ENCODE measurements at regions not wholly inside any gene's neighbourhood (a gene's known extent, or its start where the extent isn't known, plus 50 kb on each side); places are given as distances from the start of the nearest gene placed in this dataset.

- H3K4me3 ChIP-seq: no peak overlapping the region
- intact Hi-C loops (cut with DNase I; ENCODE audit: low total_unique reads): no loop called here
- 45 to 71% (median 61%) methylated on average over 3 of the region's 3 CpGs for WGBS, 5 donors
Measured at GRCh38 chr4:63786171-63786570, 623.1 kb downstream of the TECRL start.

GRCh38 chr4:63784822-63785221 lies 624.4 kb downstream of the TECRL start:
- Histone ChIP-seq H3K27ac (no peak overlapping the region), H3K9me3 (peaks cover 0 to 4% (median 0%) of the 10 kb centered on the region in 8 donors), H3K4me1 (no peaks in the 10 kb centered on the region), H3K4me3 (no peak overlapping the region), H3K36me3 (no peaks in the 10 kb centered on the region), H3K27me3 (replicated peaks in 1 of 7) (no peaks in the 10 kb centered on the region)
- 0 to 77% (median 1%) methylated on average over 1 of the region's 1 CpG for WGBS, 5 donors
- no peak for DNase-seq
- intact Hi-C loops (cut with DNase I; ENCODE audit: low total_unique reads): no loop called here
- TF ChIP-seq CTCF (IDR thresholded peaks at IDR 0.05 in 8 of 11, conservative IDR thresholded peaks at IDR 0.05 in 3 of 11): no peak
- no peak for TF ChIP-seq POLR2A (IDR thresholded peaks at IDR 0.05)
- TF ChIP-seq POLR2AphosphoS5 (IDR thresholded peaks at IDR 0.05): no peak

More at GRCh38 chr4:63786171-63786570, 623.1 kb downstream of the TECRL start:
- TF ChIP-seq POLR2A (IDR thresholded peaks at IDR 0.05) (no peak), POLR2AphosphoS5 (IDR thresholded peaks at IDR 0.05) (no peak), CTCF (IDR thresholded peaks at IDR 0.05 in 8 of 11, conservative IDR thresholded peaks at IDR 0.05 in 3 of 11) (no peak)
- no peaks in the 10 kb centered on the region for H3K36me3 ChIP-seq
- H3K4me1 ChIP-seq: no peaks in the 10 kb centered on the region
- H3K9me3 ChIP-seq: peaks cover 0 to 4% (median 0%) of the 10 kb centered on the region in 8 donors
- no peak for DNase-seq
- H3K27me3 ChIP-seq (replicated peaks in 1 of 7): no peaks in the 10 kb centered on the region
- H3K27ac ChIP-seq: no peak overlapping the region

GRCh38 chr4:63777601-63778000 lies 631.6 kb downstream of the TECRL start:
- intact Hi-C loops (cut with DNase I; ENCODE audit: low total_unique reads): no loop called here
- Histone ChIP-seq H3K27me3 (replicated peaks in 1 of 7) (no peaks in the 10 kb centered on the region), H3K36me3 (no peaks in the 10 kb centered on the region), H3K4me1 (no peaks in the 10 kb centered on the region), H3K27ac (no peak overlapping the region), H3K9me3 (peaks cover 0 to 10% (median 0%) of the 10 kb centered on the region in 8 donors), H3K4me3 (no peak overlapping the region)
- no peak for DNase-seq
- TF ChIP-seq CTCF (IDR thresholded peaks at IDR 0.05 in 8 of 11, conservative IDR thresholded peaks at IDR 0.05 in 3 of 11) (no peak), POLR2AphosphoS5 (IDR thresholded peaks at IDR 0.05) (no peak), POLR2A (IDR thresholded peaks at IDR 0.05) (no peak)
- 76 to 91% (median 86%) methylated on average over 3 of the region's 3 CpGs for WGBS, 5 donors

GRCh38 chr4:63764400-63764799 lies 644.9 kb downstream of the TECRL start:
- Histone ChIP-seq H3K27me3 (replicated peaks in 1 of 7) (no peaks in the 10 kb centered on the region), H3K36me3 (no peaks in the 10 kb centered on the region), H3K4me3 (no peak overlapping the region), H3K9me3 (no peaks in the 10 kb centered on the region), H3K27ac (no peak overlapping the region), H3K4me1 (no peaks in the 10 kb centered on the region)
- DNase-seq: no peak
- WGBS, 5 donors: 66 to 81% (median 68%) methylated on average over 4 of the region's 4 CpGs
- intact Hi-C loops (cut with DNase I; ENCODE audit: low total_unique reads): no loop called here
- no peak for TF ChIP-seq POLR2AphosphoS5 (IDR thresholded peaks at IDR 0.05)
- no peak for TF ChIP-seq CTCF (IDR thresholded peaks at IDR 0.05 in 8 of 11, conservative IDR thresholded peaks at IDR 0.05 in 3 of 11)
- no peak for TF ChIP-seq POLR2A (IDR thresholded peaks at IDR 0.05)
